Thyroid gland (tissue), 4 donors: ENCODE measurements at regions not wholly inside any gene's neighbourhood (a gene's known extent, or its start where the extent isn't known, plus 50 kb on each side); places are given as distances from the start of the nearest gene placed in this dataset.
"Not testable (repeated sequence)": the region's sequence is repeated elsewhere in the genome, so short reads cannot be mapped to it uniquely, and the experiment has no call there.

Source experiments
- CTCF ChIP-seq, 6 experiments: fragments of 200-600 bp in 3 of 6; fragments of 450-650 bp in 3 of 6; sonication (generic) in 3 of 6; IDR thresholded peaks; one replicate each; pipeline ENCODE4 v1.5.1; 2016 to 2019; ENCODE audit warnings: antibody characterized with exemption in 6 of 6, mild to moderate bottlenecking in 2 of 6, inconsistent platforms in 1 of 6, moderate library complexity in 1 of 6
- POLR2A ChIP-seq, 2 donors: fragments of 450-650 bp; IDR thresholded peaks; one replicate each; pipeline ENCODE4 v1.6.1; 2017; ENCODE audit warnings: antibody characterized with exemption in 2 of 2, mild to moderate bottlenecking in 2 of 2, moderate library complexity in 1 of 2

- TF ChIP-seq POLR2A, CTCF (IDR thresholded peaks at IDR 0.05): not testable (repeated sequence)
Measured at GRCh38 chr20:30671120-30671519, 586.3 kb upstream of the DEFB115 start.
